Activated T-cell treated with anti-CD3 and anti-CD28 coated beads for 4 hours (primary cell): ENCODE measurements at regions not wholly inside any gene's neighbourhood (a gene's known extent, or its start where the extent isn't known, plus 50 kb on each side); places are given as distances from the start of the nearest gene placed in this dataset.

Source experiments
- DNase-seq: peaks from one replicate; pipeline ENCODE4 v3.0.0-alpha.2; 2020

- no peak for DNase-seq
Measured at GRCh38 chr1:110763149-110763548, 88.4 kb upstream of the KCNA3 start.

GRCh38 chr1:110760321-110760720 is 85.6 kb upstream of the KCNA3 start:
- no peak for DNase-seq

GRCh38 chr1:110756506-110756905 is 81.8 kb upstream of the KCNA3 start:
- DNase-seq, result no peak

- DNase-seq, result no peak
Measured at GRCh38 chr1:110752941-110753725, 78.4 kb upstream of the KCNA3 start.

- DNase-seq, result no peak
Measured at GRCh38 chr1:110750562-110750961, 75.8 kb upstream of the KCNA3 start.

- DNase-seq, result no peak
Measured at GRCh38 chr1:110749960-110750359, 75.2 kb upstream of the KCNA3 start.

- DNase-seq, result peak; percentile 18
Measured at GRCh38 chr1:110746644-110747259, 72.0 kb upstream of the KCNA3 start.

- DNase-seq, result no peak
Measured at GRCh38 chr1:110743397-110743796, 68.7 kb upstream of the KCNA3 start.

GRCh38 chr1:110736900-110737605 is 62.3 kb upstream of the KCNA3 start:
- DNase-seq, result no peak

- DNase-seq, result no peak
Measured at GRCh38 chr1:110734133-110734680, 59.5 kb upstream of the KCNA3 start.

- DNase-seq, result no peak
Measured at GRCh38 chr1:110731529-110731928, 56.8 kb upstream of the KCNA3 start.

- DNase-seq, result no peak
Measured at GRCh38 chr1:110728388-110729001, 53.8 kb upstream of the KCNA3 start.

GRCh38 chr1:110727246-110727645 is 52.5 kb upstream of the KCNA3 start:
- no peak for DNase-seq

- DNase-seq, result no peak
Measured at GRCh38 chr1:110726755-110727154, 52.0 kb upstream of the KCNA3 start.
